IMR-90 (cell line): ENCODE measurements at regions not wholly inside any gene's neighbourhood (a gene's known extent, or its start where the extent isn't known, plus 50 kb on each side); places are given as distances from the start of the nearest gene placed in this dataset.

ENCODE experiments used
- ATAC-seq: fragments of 200-7000 bp; cut with Tn5 transposase; 2 replicates; pipeline ENCODE4 v1.9.1; 2020; ENCODE audit warnings: low read depth, mild to moderate bottlenecking, moderate library complexity
- BruUV-seq: library from RNA; stranded (reverse); fragments of 400-500 nt; replicated peaks from 2 replicates; lab custom pipeline; 2021; lab: Mats Ljungman, UMichigan
- CTCF ChIA-PET: fragments of 300-600 bp; formaldehyde crosslinking; extraction: SDS; loops from one replicate; lab custom pipeline; 2021; ENCODE audit warnings: antibody characterized with exemption; lab: Yijun Ruan, JAX
- POLR2A ChIA-PET: fragments of 300-600 bp; sonication (Branson Sonifier 250); formaldehyde crosslinking; loops from one replicate; lab custom pipeline; 2022; ENCODE audit warnings: antibody characterized with exemption; ENCODE audit not compliant: unreplicated experiment; lab: Charles Lee
- DNase-seq: peaks from one replicate; pipeline ENCODE4 v3.0.0; 2013
- H2AFZ ChIP-seq: replicated peaks from 2 replicates; pipeline ENCODE3; 2013; ENCODE audit warnings: low read length, mild to moderate bottlenecking; ENCODE audit not compliant: poor library complexity
- H2AK5ac ChIP-seq: 2 replicates; pipeline ENCODE4 v1.6.1; 2013; ENCODE audit warnings: low read depth, low read length, inconsistent platforms
- H2AK9ac ChIP-seq: replicated peaks from 2 replicates; pipeline ENCODE3; 2013; ENCODE audit warnings: mild to moderate bottlenecking, low read depth, low read length, moderate library complexity; ENCODE audit not compliant: poor library complexity
- H2BK120ac ChIP-seq: 2 replicates; pipeline ENCODE4 v1.6.1; 2013; ENCODE audit warnings: low read depth, low read length, inconsistent platforms
- H2BK15ac ChIP-seq: 3 replicates; pipeline ENCODE4 v1.6.1; 2013; ENCODE audit warnings: low read depth, low read length, inconsistent platforms
- H2BK20ac ChIP-seq: 2 replicates; pipeline ENCODE4 v1.6.1; 2013; ENCODE audit warnings: low read depth, mild to moderate bottlenecking, inconsistent platforms, low read length, moderate library complexity
- H2BK5ac ChIP-seq: 2 replicates; pipeline ENCODE4 v1.6.1; 2013; ENCODE audit warnings: mild to moderate bottlenecking, low read depth, low read length, inconsistent platforms; ENCODE audit not compliant: poor library complexity, severe bottlenecking
- H3K14ac ChIP-seq: replicated peaks from 2 replicates; pipeline ENCODE4 v1.6.1; 2013; ENCODE audit warnings: low read depth, low read length, inconsistent platforms
- H3K18ac ChIP-seq: 2 replicates; pipeline ENCODE4 v1.6.1; 2013; ENCODE audit warnings: low read depth, low read length, control low read depth
- H3K23ac ChIP-seq: 2 replicates; pipeline ENCODE4 v1.6.1; 2013; ENCODE audit warnings: low read depth, low read length, inconsistent platforms
- H3K27ac ChIP-seq: 2 replicates; pipeline ENCODE4 v1.5.1; 2013; ENCODE audit warnings: mild to moderate bottlenecking, control low read depth, low read length; ENCODE audit not compliant: insufficient read depth
- H3K27me3 ChIP-seq: 2 replicates; pipeline ENCODE4 v1.6.1; 2013; ENCODE audit warnings: low read length; ENCODE audit not compliant: control insufficient read depth, insufficient read depth
- H3K36me3 ChIP-seq: 2 replicates; pipeline ENCODE4 v1.6.1; 2013; ENCODE audit warnings: low read length, mixed read lengths; ENCODE audit not compliant: control insufficient read depth, insufficient read depth
- H3K4ac ChIP-seq: 2 replicates; pipeline ENCODE4 v1.6.1; 2013; ENCODE audit warnings: low read depth, low read length, inconsistent platforms
- H3K4me1 ChIP-seq: 2 replicates; pipeline ENCODE4 v1.6.1; 2013; ENCODE audit warnings: low read length, mixed read lengths; ENCODE audit not compliant: control insufficient read depth, insufficient read depth
- H3K4me2 ChIP-seq: 2 replicates; pipeline ENCODE4 v1.6.1; 2013; ENCODE audit warnings: low read depth, mild to moderate bottlenecking, control low read depth, low read length, moderate library complexity
- H3K4me3 ChIP-seq: 2 replicates; pipeline ENCODE4 v1.5.1; 2013; ENCODE audit warnings: low read depth, mild to moderate bottlenecking, control low read depth, low read length, moderate library complexity; ENCODE audit not compliant: insufficient read depth
- H3K56ac ChIP-seq: 2 replicates; pipeline ENCODE4 v1.6.1; 2013; ENCODE audit warnings: low read length, inconsistent platforms; ENCODE audit not compliant: insufficient read depth; ENCODE audit errors: extremely low read depth
- H3K79me1 ChIP-seq, 2 experiments: 2 replicates each; pipeline ENCODE4 v1.6.1; 2013; ENCODE audit warnings: low read length in 2 of 2, inconsistent platforms in 1 of 2, low read depth in 1 of 2
- H3K9ac ChIP-seq: 2 replicates; pipeline ENCODE4 v1.6.1; 2013; ENCODE audit warnings: low read depth, low read length, control low read depth
- H3K9me1 ChIP-seq: 2 replicates; pipeline ENCODE4 v1.6.1; 2013; ENCODE audit warnings: low read length, inconsistent platforms; ENCODE audit not compliant: insufficient read depth
- H3K9me3 ChIP-seq: 2 replicates; pipeline ENCODE4 v1.6.1; 2013; ENCODE audit warnings: low read length; ENCODE audit not compliant: control insufficient read depth, insufficient read depth
- H4K20me1 ChIP-seq: 2 replicates; pipeline ENCODE4 v1.6.1; 2013; ENCODE audit warnings: low read length, inconsistent platforms; ENCODE audit not compliant: insufficient read depth
- H4K5ac ChIP-seq: 2 replicates; pipeline ENCODE4 v1.6.1; 2013; ENCODE audit warnings: mild to moderate bottlenecking, low read depth, low read length, control low read depth
- H4K8ac ChIP-seq, 2 experiments: 2 replicates each; pipeline ENCODE4 v1.6.1; 2013; ENCODE audit warnings: low read depth in 2 of 2, low read length in 2 of 2, control low read depth in 1 of 2, inconsistent platforms in 1 of 2
- H4K91ac ChIP-seq: 2 replicates; pipeline ENCODE4 v1.6.1; 2013; ENCODE audit warnings: low read depth, low read length, inconsistent platforms; ENCODE audit not compliant: insufficient read depth
- BHLHE40 ChIP-seq: fragments of 150-350 bp; IDR thresholded peaks from 2 replicates; pipeline ENCODE4 v1.6.1; 2016; ENCODE audit warnings: mild to moderate bottlenecking, low read depth, low read length
- FOS ChIP-seq: fragments of 150-350 bp; IDR thresholded peaks from 2 replicates; pipeline ENCODE4 v1.6.1; 2016; ENCODE audit warnings: low read depth, low read length
- MAFK ChIP-seq: IDR thresholded peaks from 2 replicates; pipeline ENCODE4 v1.6.1; 2012; ENCODE audit warnings: low read depth, low read length, improper control_type of control experiment
- RFX5 ChIP-seq: IDR thresholded peaks from 2 replicates; pipeline ENCODE4 v1.8.0; 2012; ENCODE audit warnings: low read depth, mild to moderate bottlenecking, low read length, moderate library complexity
- WGBS, 2 experiments: methylation state at CpG; one replicate each; pipeline versions ENCODE4 v1.1.5 to v1.1.7; 2013; ENCODE audit warnings: missing lambda C conversion rate in 2 of 2; ENCODE audit not compliant: insufficient read length in 1 of 2; ENCODE audit errors: extremely low coverage in 2 of 2; 5-methylcytosine and 5-hydroxymethylcytosine counted together
- dilution Hi-C: fragments of 300-500 bp; cut with HindIII; formaldehyde crosslinking; loops from one replicate; pipeline ENCODE4 v1.14.3; 2018; ENCODE audit warnings: low sequenced_read_pairs; ENCODE audit not compliant: unreplicated experiment
- in situ Hi-C: fragments of 300-500 bp; cut with MboI; formaldehyde crosslinking; loops from 3 replicates; pipeline ENCODE4 v1.14.3; 2019; ENCODE audit warnings: low sequenced_read_pairs, inconsistent platforms, mixed read lengths
- intact Hi-C: fragments of 100-400 bp; cut with micrococcal nuclease; formaldehyde crosslinking; loops from 2 replicates; pipeline ENCODE4 v1.10.0; 2022

- Histone ChIP-seq H4K8ac (no peak overlapping the region), H3K36me3 (no peaks in the 10 kb centered on the region), H3K27me3 (no peaks in the 10 kb centered on the region), H2BK15ac (no peak overlapping the region), H3K4me3 (no peak overlapping the region), H3K9me1 (no peaks in the 10 kb centered on the region; the same call in 1 of the 2 replicates), H3K9ac (no peak overlapping the region), H3K4ac (no peak overlapping the region), H4K20me1 (no peaks in the 10 kb centered on the region), H4K5ac (no peak overlapping the region), H2AFZ (no peak overlapping the region), H2BK120ac (no peak overlapping the region), H3K56ac (no peak overlapping the region), H2BK20ac (no peak overlapping the region), H3K9me3 (no peaks in the 10 kb centered on the region), H3K23ac (no peak overlapping the region), H3K4me1 (peaks cover 6% of the 10 kb centered on the region; the same call in 1 of the 2 replicates), H3K14ac (no peak overlapping the region), H3K79me1 (no peaks in the 10 kb centered on the region), H3K27ac (no peak overlapping the region), H2BK5ac (no peak overlapping the region), H3K4me2 (no peak overlapping the region), H2AK5ac (no peak overlapping the region), H2AK9ac (no peak overlapping the region), H3K18ac (no peak overlapping the region), H4K91ac (no peak overlapping the region)
- in situ Hi-C loops, result no loop called here
- TF ChIP-seq BHLHE40 (no peak), RFX5 (no peak), FOS (no peak), MAFK (no peak)
- intact Hi-C loops, result no loop called here
- WGBS, 2 experiments, result no CpG with 5 or more reads among the region's 2 CpGs
- ATAC-seq (no peak), DNase-seq (peak; percentile 47)
- ChIA-PET CTCF (no interaction called here), POLR2A (no interaction called here)
- dilution Hi-C loops, result no loop called here
- no TSS peak for BruUV-seq
Observed at GRCh38 chr6:140977403-140977802, 1155.3 kb upstream of the GJE1 start.
